Kidney epithelial cell (primary cell): ENCODE measurements at regions not wholly inside any gene's neighbourhood (a gene's known extent, or its start where the extent isn't known, plus 50 kb on each side); places are given as distances from the start of the nearest gene placed in this dataset.
"Not testable (repeated sequence)": the region's sequence is repeated elsewhere in the genome, so short reads cannot be mapped to it uniquely, and the experiment has no call there.

Source experiments
- DNase-seq: peaks from one replicate; pipeline ENCODE4 v3.0.0-alpha.2; 2010; ENCODE audit warnings: low read depth
- H3K27me3 ChIP-seq: 2 replicates; pipeline ENCODE4 v1.6.0; 2011; ENCODE audit warnings: low read length; ENCODE audit not compliant: control insufficient read depth, insufficient read depth
- H3K36me3 ChIP-seq: 2 replicates; pipeline ENCODE4 v1.5.1; 2011; ENCODE audit warnings: low read length; ENCODE audit not compliant: control insufficient read depth, insufficient read depth
- H3K4me3 ChIP-seq: 2 replicates; pipeline ENCODE4 v1.5.1; 2011; ENCODE audit warnings: low read depth, mild to moderate bottlenecking, control low read depth, low read length
- CTCF ChIP-seq: IDR thresholded peaks from 2 replicates; pipeline ENCODE4 v1.5.1; 2011; ENCODE audit warnings: mild to moderate bottlenecking, moderate library complexity, low read length, control low read depth, inconsistent platforms; ENCODE audit not compliant: insufficient read depth, poor library complexity, severe bottlenecking

- DNase-seq, result no peak
- Histone ChIP-seq H3K27me3 (no peaks in the 10 kb centered on the region), H3K36me3 (no peaks in the 10 kb centered on the region), H3K4me3 (no peak overlapping the region)
- no peak for TF ChIP-seq CTCF
These were observed 1671.0 kb upstream of the B3GALT2 start for GRCh38 chr1:194857413-194857812.

- DNase-seq, result no peak
- Histone ChIP-seq H3K27me3 (no peaks in the 10 kb centered on the region), H3K4me3 (no peak overlapping the region), H3K36me3 (no peaks in the 10 kb centered on the region)
- no peak for TF ChIP-seq CTCF
These were observed 1662.4 kb upstream of the B3GALT2 start for GRCh38 chr1:194848846-194849245.

GRCh38 chr1:194846488-194846887, 1660.1 kb upstream of the B3GALT2 start:
- Histone ChIP-seq H3K27me3 (no peaks in the 10 kb centered on the region), H3K36me3 (no peaks in the 10 kb centered on the region), H3K4me3 (no peak overlapping the region)
- no peak for DNase-seq
- no peak for TF ChIP-seq CTCF

DNA sequence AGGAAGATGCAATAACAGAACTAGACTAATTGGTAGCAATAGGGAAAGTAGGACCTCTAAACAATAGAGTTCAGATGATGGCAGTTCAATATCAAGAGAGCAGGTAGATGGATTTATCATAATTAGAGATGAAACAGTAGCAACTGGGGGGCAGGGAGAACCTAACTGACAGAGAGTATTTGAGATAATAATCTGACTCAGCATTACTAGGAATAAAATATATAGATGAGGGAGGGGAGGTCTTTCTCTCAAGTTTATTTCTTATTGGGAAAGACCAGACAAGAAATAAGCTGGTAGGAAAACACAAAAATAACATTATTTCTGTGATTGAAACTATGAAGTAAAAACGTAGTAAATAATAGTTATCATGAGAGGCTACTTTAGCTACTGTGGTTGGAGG, 1656.7 kb upstream of the B3GALT2 start:
- no peak overlapping the region for H3K4me3 ChIP-seq
- no peak for DNase-seq
- H3K27me3 ChIP-seq, result no peaks in the 10 kb centered on the region
- no peaks in the 10 kb centered on the region for H3K36me3 ChIP-seq
- TF ChIP-seq CTCF, result no peak

DNA sequence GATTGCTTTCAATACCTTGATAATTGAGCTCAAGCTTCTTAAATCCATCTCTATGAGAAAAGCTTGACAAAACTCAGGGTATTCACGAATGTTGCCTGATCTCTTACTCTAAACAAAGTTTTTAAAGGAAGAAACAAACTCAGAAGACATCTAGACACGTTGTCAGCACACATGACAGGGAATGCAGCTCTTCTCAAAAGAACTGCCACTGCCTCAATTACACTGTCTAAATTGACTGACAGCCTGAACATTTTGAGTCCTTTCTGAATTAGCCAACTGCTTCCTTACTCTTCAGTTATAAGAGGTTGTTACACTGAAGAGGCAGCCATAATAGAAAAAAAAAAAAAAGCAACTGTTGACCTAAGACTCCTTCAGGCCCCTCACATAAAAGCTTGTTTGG, 1646.7 kb upstream of the B3GALT2 start:
- H3K27me3 ChIP-seq, result no peaks in the 10 kb centered on the region
- DNase-seq, result no peak
- TF ChIP-seq CTCF, result no peak
- H3K36me3 ChIP-seq, result no peaks in the 10 kb centered on the region
- H3K4me3 ChIP-seq, result no peak overlapping the region

GRCh38 chr1:194831595-194831994, 1645.2 kb upstream of the B3GALT2 start:
- not testable (repeated sequence) for H3K4me3 ChIP-seq, H3K36me3 ChIP-seq, H3K27me3 ChIP-seq, DNase-seq
